Endothelial cell of umbilical vein (primary cell): ENCODE measurements at regions not wholly inside any gene's neighbourhood (a gene's known extent, or its start where the extent isn't known, plus 50 kb on each side); places are given as distances from the start of the nearest gene placed in this dataset.

Experiments
- BruUV-seq: library from RNA; stranded (reverse); fragments of 400-500 nt; replicated peaks from 2 replicates; lab custom pipeline; 2021; lab: Mats Ljungman, UMichigan
- CTCF ChIA-PET: fragments of 300-600, 350-600 bp; sonication (Branson Sonifier 250); formaldehyde crosslinking; loops from one replicate; lab custom pipeline; 2021; ENCODE audit warnings: antibody characterized with exemption, inconsistent platforms; lab: Charles Lee
- POLR2A ChIA-PET: fragments of 300-600, 350-600 bp; sonication (Branson Sonifier 250); formaldehyde crosslinking; loops from one replicate; lab custom pipeline; 2021; ENCODE audit warnings: antibody characterized with exemption, inconsistent platforms; lab: Charles Lee
- DNase-seq: peaks from one replicate; pipeline ENCODE4 v3.0.0-alpha.2; 2011; ENCODE audit warnings: low read depth, low spot score
- FAIRE-seq: peaks from 2 replicates; lab custom pipeline; 2011; peaks lifted over from hg19 to GRCh38; lab: Jason Lieb, UNC
- H2AFZ ChIP-seq: 2 replicates; pipeline ENCODE4 v1.6.0; 2012; ENCODE audit warnings: low read depth, low read length, control low read depth, inconsistent platforms
- H3K27ac ChIP-seq: 2 replicates; pipeline ENCODE4 v1.5.1; 2011; ENCODE audit warnings: low read depth, mild to moderate bottlenecking, control low read depth, low read length, moderate library complexity; ENCODE audit not compliant: insufficient read depth
- H3K27me3 ChIP-seq, 2 experiments: 2 replicates each; pipeline versions ENCODE4 v1.6.0 to v1.6.1; 2011; ENCODE audit warnings: low read length in 2 of 2, mixed read lengths in 1 of 2; ENCODE audit not compliant: control insufficient read depth in 2 of 2, insufficient read depth in 2 of 2
- H3K36me3 ChIP-seq, 2 experiments: 2 replicates in 1 of 2; 3 replicates in 1 of 2; pipeline ENCODE4 v1.5.1; 2011; ENCODE audit warnings: low read length in 2 of 2, mild to moderate bottlenecking in 1 of 2, moderate library complexity in 1 of 2; ENCODE audit not compliant: control insufficient read depth in 2 of 2, insufficient read depth in 2 of 2; ENCODE audit errors: extremely low read depth in 1 of 2
- H3K4me1 ChIP-seq: 3 replicates; pipeline ENCODE4 v1.5.1; 2011; ENCODE audit warnings: mild to moderate bottlenecking, low read length; ENCODE audit not compliant: control insufficient read depth, insufficient read depth; ENCODE audit errors: extremely low read depth
- H3K4me2 ChIP-seq: 2 replicates; pipeline ENCODE4 v1.6.1; 2011; ENCODE audit warnings: low read length, control low read depth, mixed read lengths; ENCODE audit not compliant: insufficient read depth
- H3K4me3 ChIP-seq, 3 experiments: fragments of 200-600 bp in 1 of 3; sonication (generic), shearing (Covaris generic) in 1 of 3; replicated peaks in 1 of 3; 2 replicates each; pipeline ENCODE4 v1.5.1; 2011 to 2016; ENCODE audit warnings: control low read depth in 3 of 3, low read length in 3 of 3, mild to moderate bottlenecking in 2 of 3, inconsistent platforms in 1 of 3, low read depth in 1 of 3, moderate library complexity in 1 of 3; ENCODE audit not compliant: insufficient read depth in 1 of 3
- H3K79me2 ChIP-seq: 2 replicates; pipeline ENCODE4 v1.6.0; 2012; ENCODE audit warnings: low read length, inconsistent platforms; ENCODE audit not compliant: control insufficient read depth, insufficient read depth
- H3K9ac ChIP-seq: replicated peaks from 2 replicates; pipeline ENCODE3; 2011; ENCODE audit warnings: low read length, control low read depth; ENCODE audit not compliant: insufficient read depth; ENCODE audit errors: extremely low read depth
- H3K9me1 ChIP-seq: replicated peaks from 3 replicates; pipeline ENCODE4 v1.6.0; 2011; ENCODE audit warnings: mild to moderate bottlenecking, low read length; ENCODE audit not compliant: control insufficient read depth, insufficient read depth; ENCODE audit errors: extremely low read depth
- H3K9me3 ChIP-seq: replicated peaks from 2 replicates; pipeline ENCODE4 v1.5.1; 2012; ENCODE audit warnings: low read length, inconsistent platforms; ENCODE audit not compliant: control insufficient read depth, insufficient read depth
- H4K20me1 ChIP-seq: replicated peaks from 2 replicates; pipeline ENCODE3; 2011; ENCODE audit warnings: mild to moderate bottlenecking, low read length; ENCODE audit not compliant: control insufficient read depth, insufficient read depth; ENCODE audit errors: extremely low read depth
- EZH2 ChIP-seq: IDR thresholded peaks from 2 replicates; pipeline ENCODE4 v1.6.1; 2012; ENCODE audit warnings: borderline replicate concordance, low read depth, mild to moderate bottlenecking, moderate library complexity, low read length, inconsistent platforms; ENCODE audit not compliant: severe bottlenecking
- FOS ChIP-seq: IDR thresholded peaks from 2 replicates; pipeline ENCODE4 v1.6.1; 2011; ENCODE audit warnings: mild to moderate bottlenecking, low read length, moderate library complexity, borderline replicate concordance; ENCODE audit not compliant: insufficient read depth
- GATA2 ChIP-seq: IDR thresholded peaks from 2 replicates; pipeline ENCODE4 v1.7.0; 2011; ENCODE audit warnings: low read depth, mild to moderate bottlenecking, moderate library complexity, mixed read lengths, low read length; ENCODE audit not compliant: insufficient read length, insufficient read depth
- JUN ChIP-seq: IDR thresholded peaks from 2 replicates; pipeline ENCODE4 v1.6.1; 2011; ENCODE audit warnings: borderline replicate concordance, low read depth; ENCODE audit not compliant: insufficient read length, insufficient read depth
- MYC ChIP-seq: IDR thresholded peaks from one replicate; pipeline ENCODE4 v1.6.1; 2011; ENCODE audit warnings: mild to moderate bottlenecking, low read depth, low read length
- POLR2A ChIP-seq: IDR thresholded peaks from 2 replicates; pipeline ENCODE4 v1.6.1; 2012; ENCODE audit warnings: low read depth, mild to moderate bottlenecking, control low read depth, low read length
- POLR2AphosphoS5 ChIP-seq: IDR thresholded peaks from 2 replicates; pipeline ENCODE4 v1.6.1; 2012; ENCODE audit warnings: low read depth, mild to moderate bottlenecking, control low read depth, low read length, moderate library complexity; ENCODE audit not compliant: insufficient read depth
- dilution Hi-C: fragments of 300-500 bp; cut with MboI; formaldehyde crosslinking; loops from one replicate; pipeline ENCODE4 v1.15.0; 2019; ENCODE audit warnings: low sequenced_read_pairs; ENCODE audit not compliant: extremely low pct_ligation_motif_present
- intact Hi-C: fragments of 100-400 bp; cut with micrococcal nuclease; formaldehyde crosslinking; loops from one replicate; pipeline ENCODE4 v1.10.0; 2022
- TF ChIP-seq, protein P1 (sequence below): IDR thresholded peaks from 2 replicates; pipeline ENCODE4 v1.6.1; 2011; ENCODE audit not compliant: insufficient read depth, insufficient read length
- TF ChIP-seq, protein P2 (sequence below), 2 donors: IDR thresholded peaks; 1 replicate in 1 of 2; 2 replicates in 1 of 2; pipeline ENCODE4 v1.5.1; 2011; ENCODE audit warnings: low read length in 2 of 2, mild to moderate bottlenecking in 2 of 2, moderate library complexity in 2 of 2, control low read depth in 1 of 2, inconsistent platforms in 1 of 2, low read depth in 1 of 2; ENCODE audit not compliant: insufficient read depth in 1 of 2; ENCODE audit errors: extremely low read depth in 1 of 2

DNA sequence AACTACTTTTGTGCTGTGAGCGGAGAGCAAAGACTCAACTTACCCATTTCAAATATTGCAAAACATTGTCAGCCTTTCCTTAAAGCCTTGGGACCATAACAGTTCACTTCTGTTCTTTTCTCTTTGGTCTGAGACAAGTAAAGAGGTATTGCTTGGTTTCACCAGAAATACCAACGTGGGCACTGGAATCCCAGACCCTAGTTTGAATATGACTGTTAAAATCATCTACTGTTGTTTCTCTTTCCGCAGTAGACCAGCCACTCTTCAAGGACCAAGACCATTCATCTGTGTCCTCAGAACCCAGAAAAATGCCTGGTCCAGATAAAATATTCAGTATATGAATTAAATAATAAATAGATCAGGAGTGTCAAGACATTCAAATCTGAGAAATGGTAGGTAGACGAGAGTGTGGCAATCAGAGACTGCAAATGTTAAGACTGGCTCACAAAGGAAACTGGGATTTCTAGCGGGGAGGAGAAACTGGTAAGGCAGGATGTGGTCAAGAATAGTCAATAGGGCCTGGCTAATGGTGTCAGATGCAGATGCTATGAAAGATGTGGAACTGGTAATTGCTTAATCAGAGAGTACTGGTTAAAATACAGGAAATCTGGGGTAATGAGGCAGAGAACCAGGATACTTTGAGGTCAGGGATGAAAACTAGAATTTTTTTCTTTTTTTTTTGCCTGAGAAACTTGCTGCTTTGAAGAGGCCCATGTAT lies 82.1 kb upstream of the IL33 start:
- no peak overlapping the region for H3K27ac ChIP-seq
- intact Hi-C loops = no loop called here
- no peaks in the 10 kb centered on the region for H3K9me3 ChIP-seq
- CTCF ChIA-PET = no interaction called here
- H3K27me3 ChIP-seq = no peaks in the 10 kb centered on the region
- H4K20me1 ChIP-seq = no peaks in the 10 kb centered on the region
- dilution Hi-C loops = no loop called here
- BruUV-seq = no TSS peak
- DNase-seq (no peak), FAIRE-seq (no peak)
- H3K9ac ChIP-seq = no peak overlapping the region
- no peaks in the 10 kb centered on the region for H3K4me1 ChIP-seq
- H3K4me2 ChIP-seq = no peak overlapping the region
- H3K79me2 ChIP-seq = no peaks in the 10 kb centered on the region
- no peak overlapping the region for H3K4me3 ChIP-seq
- H3K36me3 ChIP-seq = no peaks in the 10 kb centered on the region
- H2AFZ ChIP-seq = peak overlapping the region; percentile 68
- TF ChIP-seq JUN (no peak), POLR2AphosphoS5 (no peak), POLR2A (no peak), GATA2 (peak; percentile 58), FOS (peak; percentile 40), EZH2 (no peak), MYC (no peak)
- TF ChIP-seq, protein P1, sequence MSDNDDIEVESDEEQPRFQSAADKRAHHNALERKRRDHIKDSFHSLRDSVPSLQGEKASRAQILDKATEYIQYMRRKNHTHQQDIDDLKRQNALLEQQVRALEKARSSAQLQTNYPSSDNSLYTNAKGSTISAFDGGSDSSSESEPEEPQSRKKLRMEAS = no peak
- TF ChIP-seq, protein P2, sequence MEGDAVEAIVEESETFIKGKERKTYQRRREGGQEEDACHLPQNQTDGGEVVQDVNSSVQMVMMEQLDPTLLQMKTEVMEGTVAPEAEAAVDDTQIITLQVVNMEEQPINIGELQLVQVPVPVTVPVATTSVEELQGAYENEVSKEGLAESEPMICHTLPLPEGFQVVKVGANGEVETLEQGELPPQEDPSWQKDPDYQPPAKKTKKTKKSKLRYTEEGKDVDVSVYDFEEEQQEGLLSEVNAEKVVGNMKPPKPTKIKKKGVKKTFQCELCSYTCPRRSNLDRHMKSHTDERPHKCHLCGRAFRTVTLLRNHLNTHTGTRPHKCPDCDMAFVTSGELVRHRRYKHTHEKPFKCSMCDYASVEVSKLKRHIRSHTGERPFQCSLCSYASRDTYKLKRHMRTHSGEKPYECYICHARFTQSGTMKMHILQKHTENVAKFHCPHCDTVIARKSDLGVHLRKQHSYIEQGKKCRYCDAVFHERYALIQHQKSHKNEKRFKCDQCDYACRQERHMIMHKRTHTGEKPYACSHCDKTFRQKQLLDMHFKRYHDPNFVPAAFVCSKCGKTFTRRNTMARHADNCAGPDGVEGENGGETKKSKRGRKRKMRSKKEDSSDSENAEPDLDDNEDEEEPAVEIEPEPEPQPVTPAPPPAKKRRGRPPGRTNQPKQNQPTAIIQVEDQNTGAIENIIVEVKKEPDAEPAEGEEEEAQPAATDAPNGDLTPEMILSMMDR (IDR thresholded peaks at IDR 0.05; ENCODE audit: extremely low read depth in 1 of 2, insufficient read depth in 1 of 2, low read depth in 1 of 2, low read length in 2 of 2) = no peak
- no peaks in the 10 kb centered on the region for H3K9me1 ChIP-seq
- POLR2A ChIA-PET = no interaction called here
